Kidney (tissue), 13 donors: ENCODE measurements at regions not wholly inside any gene's neighbourhood (a gene's known extent, or its start where the extent isn't known, plus 50 kb on each side); places are given as distances from the start of the nearest gene placed in this dataset.

ENCODE experiments used
- DNase-seq, 5 donors: peaks; one replicate each; pipeline ENCODE4 v3.0.0-alpha.2; 2013 to 2020
- FAIRE-seq: peaks from 2 replicates; lab custom pipeline; 2012; peaks lifted over from hg19 to GRCh38; lab: Jason Lieb, UNC
- H3K27ac ChIP-seq, 2 donors: one replicate each; pipeline ENCODE4 v1.7.0; 2013; ENCODE audit warnings: low read depth in 2 of 2, low read length in 2 of 2, inconsistent platforms in 1 of 2
- H3K27me3 ChIP-seq: one replicate; pipeline ENCODE4 v1.7.1; 2013; ENCODE audit warnings: low read length, inconsistent platforms; ENCODE audit not compliant: control insufficient read depth, insufficient read depth
- H3K36me3 ChIP-seq, 3 donors: one replicate each; pipeline versions ENCODE4 v1.7.0 to v1.7.1; 2013; ENCODE audit warnings: low read length in 3 of 3, control low read depth in 1 of 3, inconsistent platforms in 1 of 3; ENCODE audit not compliant: insufficient read depth in 3 of 3, control insufficient read depth in 2 of 3
- H3K4me1 ChIP-seq, 3 donors: one replicate each; pipeline versions ENCODE4 v1.7.0 to v1.7.1; 2013; ENCODE audit warnings: low read length in 3 of 3, inconsistent platforms in 1 of 3, low read depth in 1 of 3; ENCODE audit not compliant: control insufficient read depth in 2 of 3, insufficient read depth in 2 of 3
- H3K4me3 ChIP-seq, 3 donors: one replicate each; pipeline versions ENCODE4 v1.7.0 to v1.8.1; 2013; ENCODE audit warnings: low read length in 3 of 3, control low read depth in 1 of 3, inconsistent platforms in 1 of 3
- H3K9ac ChIP-seq, 3 donors: one replicate each; pipeline versions ENCODE4 v1.7.0 to v1.7.1; 2013; ENCODE audit warnings: low read length in 3 of 3, control low read depth in 1 of 3, inconsistent platforms in 1 of 3
- H3K9me3 ChIP-seq, 3 donors: one replicate each; pipeline versions ENCODE4 v1.7.0 to v1.7.1; 2013; ENCODE audit warnings: low read length in 3 of 3, control low read depth in 1 of 3, inconsistent platforms in 1 of 3; ENCODE audit not compliant: control insufficient read depth in 2 of 3, insufficient read depth in 1 of 3
- CTCF ChIP-seq: IDR thresholded peaks from 3 replicates; pipeline ENCODE4 v1.5.1; 2012; ENCODE audit warnings: mild to moderate bottlenecking, moderate library complexity, borderline replicate concordance; ENCODE audit not compliant: insufficient read depth; ENCODE audit errors: extremely low read depth
- intact Hi-C: fragments of 100-400 bp; cut with DNase I; formaldehyde crosslinking; loops from one replicate; pipeline ENCODE4 v1.11.1; 2022
- donor health status: control.
- donor health status: control.
- donor health status: control.
- donor health status: control.
- donor health status: control.
- donor health status: DM: yes; HTN: yes; CAD: no.
- donor health status: Normal renal cell carcinoma (clear cell type).

GRCh38 chr11:27239305-27239942 is 123.6 kb downstream of the CCDC34 start:
- DNase-seq: no peak
- FAIRE-seq: no peak
- Histone ChIP-seq H3K9ac (no peak overlapping the region), H3K4me3 (no peak overlapping the region), H3K36me3 (no peaks in the 10 kb centered on the region), H3K4me1 (no peaks in the 10 kb centered on the region), H3K27me3 (no peaks in the 10 kb centered on the region), H3K9me3 (no peaks in the 10 kb centered on the region), H3K27ac (no peak overlapping the region)
- intact Hi-C loops: no loop called here
- no peak for TF ChIP-seq CTCF

GRCh38 chr11:27238811-27239210 is 124.2 kb downstream of the CCDC34 start:
- Histone ChIP-seq H3K4me1 (no peaks in the 10 kb centered on the region), H3K9me3 (no peaks in the 10 kb centered on the region), H3K9ac (no peak overlapping the region), H3K4me3 (no peak overlapping the region), H3K27ac (no peak overlapping the region), H3K27me3 (no peaks in the 10 kb centered on the region), H3K36me3 (no peaks in the 10 kb centered on the region)
- DNase-seq (no peak), FAIRE-seq (no peak)
- TF ChIP-seq CTCF: no peak
- intact Hi-C loops: no loop called here

- no peak overlapping the region for H3K27ac ChIP-seq
- no peaks in the 10 kb centered on the region for H3K36me3 ChIP-seq
- intact Hi-C loops: no loop called here
- H3K4me3 ChIP-seq: no peak overlapping the region
- TF ChIP-seq CTCF: no peak
- no peak overlapping the region for H3K9ac ChIP-seq
- DNase-seq: no peak
- H3K9me3 ChIP-seq: no peaks in the 10 kb centered on the region
- H3K27me3 ChIP-seq: no peaks in the 10 kb centered on the region
- FAIRE-seq: no peak
- H3K4me1 ChIP-seq: no peaks in the 10 kb centered on the region
Measured at GRCh38 chr11:27237643-27238042, 125.4 kb downstream of the CCDC34 start.

GRCh38 chr11:27234961-27235360 is 128.1 kb downstream of the CCDC34 start:
- FAIRE-seq (no peak), DNase-seq (no peak)
- TF ChIP-seq CTCF: no peak
- no peaks in the 10 kb centered on the region for H3K4me1 ChIP-seq
- H3K9ac ChIP-seq: no peak overlapping the region
- H3K9me3 ChIP-seq: no peaks in the 10 kb centered on the region
- H3K27me3 ChIP-seq: no peaks in the 10 kb centered on the region
- H3K36me3 ChIP-seq: no peaks in the 10 kb centered on the region
- no peak overlapping the region for H3K27ac ChIP-seq
- no peak overlapping the region for H3K4me3 ChIP-seq
- intact Hi-C loops: no loop called here
